GM12878 (cell line): ENCODE measurements at regions not wholly inside any gene's neighbourhood (a gene's known extent, or its start where the extent isn't known, plus 50 kb on each side); places are given as distances from the start of the nearest gene placed in this dataset.

Experiments used
- ATAC-seq: fragments of 200-7000 bp; cut with Tn5 transposase; 3 replicates; pipeline ENCODE4 v1.9.1; 2020; ENCODE audit warnings: mild to moderate bottlenecking, moderate library complexity
- BruUV-seq: library from RNA; stranded (reverse); fragments of 400-500 nt; replicated peaks from 2 replicates; lab custom pipeline; 2021; lab: Mats Ljungman, UMichigan
- CTCF ChIA-PET: fragments of 300-600 bp; sonication (Branson Sonifier 250); formaldehyde crosslinking; extraction: SDS; loops from one replicate; lab custom pipeline; 2021; ENCODE audit warnings: inconsistent platforms; lab: Yijun Ruan, JAX
- POLR2A ChIA-PET: fragments of 350-600 bp; formaldehyde crosslinking; extraction: SDS; loops from one replicate; lab custom pipeline; 2021; ENCODE audit warnings: inconsistent platforms; lab: Charles Lee
- RAD21 ChIA-PET: fragments of 300-600 bp; sonication (Branson Sonifier 250); formaldehyde crosslinking; loops from one replicate; lab custom pipeline; 2023; ENCODE audit warnings: antibody characterized with exemption; ENCODE audit not compliant: unreplicated experiment; lab: Charles Lee
- SMC1A ChIA-PET: fragments of 300-600 bp; sonication (Branson Sonifier 250); formaldehyde crosslinking; loops from one replicate; lab custom pipeline; 2023; ENCODE audit not compliant: unreplicated experiment, uncharacterized antibody; lab: Charles Lee
- DNase-seq: peaks from one replicate; pipeline ENCODE4 v3.0.0-alpha.2; 2011; ENCODE audit warnings: low read depth, low spot score
- FAIRE-seq: peaks from 3 replicates; lab custom pipeline; 2011; peaks lifted over from hg19 to GRCh38; lab: Jason Lieb, UNC
- H2AFZ ChIP-seq: 2 replicates; pipeline ENCODE4 v1.6.0; 2011; ENCODE audit warnings: low read depth, low read length, control low read depth; ENCODE audit not compliant: control insufficient read depth
- H3K27ac ChIP-seq: 2 replicates; pipeline ENCODE4 v1.5.1; 2011; ENCODE audit warnings: control low read depth; ENCODE audit not compliant: control insufficient read depth, insufficient read depth
- H3K27me3 ChIP-seq, 2 experiments: replicated peaks in 1 of 2; 2 replicates each; pipeline versions ENCODE4 v1.6.0 to v1.6.1; 2011; ENCODE audit warnings: low read length in 1 of 2; ENCODE audit not compliant: control insufficient read depth in 2 of 2, insufficient read depth in 2 of 2
- H3K36me3 ChIP-seq, 2 experiments: 2 replicates each; pipeline ENCODE4 v1.5.1; 2011; ENCODE audit warnings: low read length in 1 of 2; ENCODE audit not compliant: control insufficient read depth in 2 of 2, insufficient read depth in 2 of 2
- H3K4me1 ChIP-seq: 2 replicates; pipeline ENCODE4 v1.6.1; 2011; ENCODE audit warnings: mild to moderate bottlenecking, low read length, moderate library complexity, mixed read lengths; ENCODE audit not compliant: control insufficient read depth, insufficient read depth
- H3K4me2 ChIP-seq: 2 replicates; pipeline ENCODE4 v1.6.0; 2011; ENCODE audit warnings: control low read depth; ENCODE audit not compliant: control insufficient read depth, insufficient read depth
- H3K4me3 ChIP-seq: fragments of 200-600 bp; sonication (generic); 2 replicates; pipeline ENCODE4 v1.5.1; 2016
- H3K79me2 ChIP-seq: 2 replicates; pipeline ENCODE4 v1.6.0; 2011; ENCODE audit warnings: low read length; ENCODE audit not compliant: control insufficient read depth, insufficient read depth
- H3K9ac ChIP-seq: 2 replicates; pipeline ENCODE4 v1.8.0; 2011; ENCODE audit warnings: low read length, control low read depth, mixed read lengths; ENCODE audit not compliant: control insufficient read depth, insufficient read depth
- H3K9me3 ChIP-seq: replicated peaks from 3 replicates; pipeline ENCODE4 v1.5.1; 2011; ENCODE audit warnings: mild to moderate bottlenecking, low read length; ENCODE audit not compliant: control insufficient read depth, insufficient read depth
- H4K20me1 ChIP-seq: 2 replicates; pipeline ENCODE4 v1.6.0; 2011; ENCODE audit not compliant: control insufficient read depth, insufficient read depth
- BMI1 ChIP-seq: fragments of 450-650 bp; IDR thresholded peaks from 2 replicates; pipeline ENCODE4 v1.6.1; 2016; ENCODE audit warnings: mild to moderate bottlenecking, moderate library complexity, borderline replicate concordance
- CEBPB ChIP-seq, 2 experiments: fragments of 150-350 bp in 1 of 2; IDR thresholded peaks; 2 replicates each; pipeline ENCODE4 v1.6.1; 2012 to 2014; ENCODE audit warnings: low read depth in 2 of 2, low read length in 2 of 2, borderline replicate concordance in 1 of 2, inconsistent platforms in 1 of 2
- CHD4 ChIP-seq: fragments of 200-600 bp; sonication (generic); IDR thresholded peaks from 2 replicates; pipeline ENCODE4 v1.6.1; 2016; ENCODE audit warnings: mild to moderate bottlenecking
- ETV6 ChIP-seq, 2 experiments: fragments of 450-650 bp in 1 of 2; IDR thresholded peaks in 1 of 2; conservative IDR thresholded peaks in 1 of 2; 2 replicates each; pipeline ENCODE4 v1.6.1; 2014; ENCODE audit warnings: antibody characterized with exemption in 1 of 2, borderline replicate concordance in 1 of 2, low read depth in 1 of 2, mild to moderate bottlenecking in 1 of 2, moderate library complexity in 1 of 2
- FOXK2 ChIP-seq: fragments of 450-650 bp; IDR thresholded peaks from 2 replicates; pipeline ENCODE4 v1.6.1; 2017; ENCODE audit warnings: mild to moderate bottlenecking, moderate library complexity
- HDGF ChIP-seq: fragments of 450-650 bp; IDR thresholded peaks from 2 replicates; pipeline ENCODE4 v1.6.1; 2016; ENCODE audit warnings: antibody characterized with exemption
- IRF5 ChIP-seq: fragments of 450-650 bp; IDR thresholded peaks from 2 replicates; pipeline ENCODE4 v1.6.1; 2017; ENCODE audit warnings: borderline replicate concordance
- JUNB ChIP-seq: IDR thresholded peaks from 2 replicates; pipeline ENCODE4 v1.6.1; 2016; ENCODE audit warnings: antibody characterized with exemption, mild to moderate bottlenecking
- MTA2 ChIP-seq: fragments of 450-650 bp; IDR thresholded peaks from 2 replicates; pipeline ENCODE4 v1.6.1; 2016; ENCODE audit warnings: low read depth, mild to moderate bottlenecking, moderate library complexity
- MYB ChIP-seq: fragments of 150-350 bp; IDR thresholded peaks from 2 replicates; pipeline ENCODE4 v1.6.1; 2014; ENCODE audit warnings: mild to moderate bottlenecking, low read depth, low read length, borderline replicate concordance
- PRDM15 ChIP-seq: fragments of 450-650 bp; formaldehyde crosslinking; IDR thresholded peaks from 2 replicates; pipeline ENCODE4 v1.4.0; 2020; ENCODE audit warnings: mild to moderate bottlenecking, moderate library complexity
- RFX5 ChIP-seq: IDR thresholded peaks from 2 replicates; pipeline ENCODE4 v1.6.1; 2011; ENCODE audit warnings: low read depth, low read length, improper control_type of control experiment
- WRNIP1 ChIP-seq: IDR thresholded peaks from 2 replicates; pipeline ENCODE4 v1.6.1; 2011; ENCODE audit warnings: low read depth, low read length, improper control_type of control experiment, borderline replicate concordance
- ZBED1 ChIP-seq: IDR thresholded peaks from 2 replicates; pipeline ENCODE4 v1.6.1; 2016; ENCODE audit warnings: borderline replicate concordance
- ZNF24 ChIP-seq: fragments of 450-650 bp; IDR thresholded peaks from 2 replicates; pipeline ENCODE4 v1.6.1; 2017; ENCODE audit warnings: antibody characterized with exemption, mild to moderate bottlenecking
- WGBS: methylation state at CpG from one replicate; pipeline ENCODE4 v1.1.6; 2016; ENCODE audit warnings: low lambda C conversion rate; ENCODE audit not compliant: insufficient replicate concordance, insufficient coverage; ENCODE audit errors: missing lambda C conversion rate; 5-methylcytosine and 5-hydroxymethylcytosine counted together
- in situ Hi-C: fragments of 300-500 bp; cut with MboI; formaldehyde crosslinking; loops from 9 replicates; pipeline ENCODE4 v1.14.3; 2018; ENCODE audit warnings: mixed read lengths
- intact Hi-C: fragments of 100-400 bp; cut with micrococcal nuclease; formaldehyde crosslinking; loops from one replicate; pipeline ENCODE4 v1.14.2; 2022; ENCODE audit not compliant: unreplicated experiment

- no peaks in the 10 kb centered on the region for H3K27me3 ChIP-seq
- no peak for DNase-seq
- 0 out of 2 replicates have a peak, but pooled peaks cover 5% of the 10 kb centered on the region for H3K4me1 ChIP-seq
- TF ChIP-seq CEBPB (IDR thresholded peaks at IDR 0.05; ENCODE audit: borderline replicate concordance in 1 of 2, low read depth in 2 of 2, low read length in 2 of 2) (no peak), FOXK2 (no peak), BMI1 (no peak), JUNB (no peak), ETV6 (conservative IDR thresholded peaks at IDR 0.05 in 1 of 2, IDR thresholded peaks at IDR 0.05 in 1 of 2; ENCODE audit: borderline replicate concordance in 1 of 2, low read depth in 1 of 2) (no peak), IRF5 (no peak), PRDM15 (CRISPR knock-in tag) (no peak), ZBED1 (no peak), WRNIP1 (no peak), MYB (no peak), ZNF24 (no peak), CHD4 (no peak), MTA2 (no peak), HDGF (no peak), RFX5 (no peak)
- TF ChIP-seq, all 136 proteins: peak for 0
- RAD21 ChIA-PET = no interaction called here
- no peak overlapping the region for H3K9ac ChIP-seq
- SMC1A ChIA-PET = no interaction called here
- in situ Hi-C loops (no loop called here), intact Hi-C loops (no loop called here)
- CTCF ChIA-PET = no interaction called here
- no peak for FAIRE-seq
- H3K9me3 ChIP-seq = no peaks in the 10 kb centered on the region
- no peak overlapping the region for H3K4me3 ChIP-seq
- no peak overlapping the region for H3K4me2 ChIP-seq
- no peaks in the 10 kb centered on the region for H3K36me3 ChIP-seq
- no peaks in the 10 kb centered on the region for H4K20me1 ChIP-seq
- no peak overlapping the region for H2AFZ ChIP-seq
- no peak for ATAC-seq
- POLR2A ChIA-PET = no interaction called here
- no peaks in the 10 kb centered on the region for H3K79me2 ChIP-seq
- WGBS = 85% methylated on average over 4 of the region's 4 CpGs
- H3K27ac ChIP-seq = no peak overlapping the region
- no TSS peak for BruUV-seq
These were observed 199.6 kb upstream of the CNOT2 start for GRCh38 chr12:70043490-70044138.
